ENCODE measurements at regions not wholly inside any gene's neighbourhood (a gene's known extent, or its start where the extent isn't known, plus 50 kb on each side); places are given as distances from the start of the nearest gene placed in this dataset.

DNA sequence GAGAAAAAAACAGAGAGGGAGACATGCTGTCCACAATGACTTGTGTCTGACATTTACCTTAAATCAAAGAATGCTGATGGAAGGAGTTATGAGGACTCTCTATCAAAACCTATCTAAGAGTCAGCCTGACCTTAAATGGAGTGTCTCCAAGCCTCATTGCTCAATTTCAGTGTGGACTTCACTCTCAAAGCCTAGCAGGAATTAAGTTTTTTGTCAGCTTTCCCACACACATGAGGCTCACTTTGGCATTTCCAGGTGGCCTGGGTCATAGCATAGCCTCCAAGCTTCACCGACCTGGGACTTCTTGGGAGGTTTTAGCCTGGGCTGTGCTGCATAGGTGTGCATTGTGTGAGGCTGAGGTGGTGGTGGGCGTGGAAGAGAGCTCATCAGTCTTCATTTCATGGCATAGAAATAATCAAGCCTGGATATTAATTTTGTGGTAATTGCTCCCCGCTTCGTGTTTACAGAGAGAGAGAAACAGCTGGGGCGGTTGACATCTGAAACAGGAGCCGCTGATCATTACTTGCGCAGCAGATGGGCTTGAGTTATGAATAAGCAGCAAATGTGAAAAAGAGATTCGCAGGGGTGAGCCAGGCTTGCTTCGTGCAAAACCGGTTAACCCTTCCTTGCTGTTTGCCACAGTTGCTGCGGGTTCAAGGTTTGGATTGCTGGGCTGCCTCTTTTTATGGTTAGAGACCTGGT is 647.8 kb downstream of the INHBA start:
- Histone ChIP-seq H3K27me3 (ENCODE audit: control insufficient read depth in 3 of 3, insufficient read depth in 3 of 3, low read length in 3 of 3) (no peaks in the 10 kb centered on the region), H3K9me3 (ENCODE audit: control insufficient read depth in 2 of 2, insufficient read depth in 1 of 2, low read depth in 1 of 2, low read length in 1 of 2) (peaks cover 0 to 3% of the 10 kb centered on the region in 2 donors), H3K27ac (ENCODE audit: low read depth in 1 of 3, low read length in 2 of 3) (no peak overlapping the region), H3K4me3 (ENCODE audit: low read depth in 1 of 3, low read length in 3 of 3) (no peak overlapping the region), H3K36me3 (ENCODE audit: control insufficient read depth in 3 of 3, insufficient read depth in 2 of 3, low read depth in 1 of 3, low read length in 3 of 3) (no peaks in the 10 kb centered on the region), H3K4me1 (ENCODE audit: control insufficient read depth in 3 of 3, insufficient read depth in 2 of 3, low read depth in 1 of 3, low read length in 2 of 3) (peaks cover 0 to 2% (median 0%) of the 10 kb centered on the region in 3 donors)
- FAIRE-seq, result no peak
- no peak for DNase-seq
- 72 to 86% (median 79%) methylated on average over 11 of the region's 11 CpGs for WGBS, 3 donors

DNA sequence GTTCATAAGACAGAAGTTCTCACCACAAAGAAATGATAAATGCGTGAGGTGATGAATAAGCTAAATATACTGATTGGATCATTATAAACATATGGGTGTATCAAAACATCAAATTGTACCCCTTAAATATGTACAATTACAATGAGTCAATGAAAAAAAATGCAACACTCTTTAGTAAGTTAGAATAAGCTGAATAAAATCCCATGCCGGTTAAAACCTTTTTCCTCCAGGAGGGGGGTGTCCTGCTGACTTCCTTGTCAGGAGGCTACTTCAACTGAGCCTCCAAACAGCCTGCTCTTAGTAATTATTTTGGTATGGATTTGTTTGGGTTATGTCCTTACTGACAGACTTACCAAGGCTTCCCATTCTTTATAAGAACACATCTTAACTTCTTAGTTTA is 649.1 kb downstream of the INHBA start:
- no peak for DNase-seq
- H3K9me3 ChIP-seq (ENCODE audit: control insufficient read depth in 2 of 2, insufficient read depth in 1 of 2, low read depth in 1 of 2, low read length in 1 of 2), result peaks cover 0 to 3% of the 10 kb centered on the region in 2 donors
- H3K4me1 ChIP-seq (ENCODE audit: control insufficient read depth in 3 of 3, insufficient read depth in 2 of 3, low read depth in 1 of 3, low read length in 2 of 3), result no peaks in the 10 kb centered on the region
- H3K27ac ChIP-seq (ENCODE audit: low read depth in 1 of 3, low read length in 2 of 3), result no peak overlapping the region
- no peak overlapping the region for H3K4me3 ChIP-seq (ENCODE audit: low read depth in 1 of 3, low read length in 3 of 3)
- WGBS, 3 donors, result 88 to 96% (median 94%) methylated on average over 2 of the region's 2 CpGs
- H3K27me3 ChIP-seq (ENCODE audit: control insufficient read depth in 3 of 3, insufficient read depth in 3 of 3, low read length in 3 of 3), result no peaks in the 10 kb centered on the region
- H3K36me3 ChIP-seq (ENCODE audit: control insufficient read depth in 3 of 3, insufficient read depth in 2 of 3, low read depth in 1 of 3, low read length in 3 of 3), result no peaks in the 10 kb centered on the region
- FAIRE-seq, result no peak

DNA sequence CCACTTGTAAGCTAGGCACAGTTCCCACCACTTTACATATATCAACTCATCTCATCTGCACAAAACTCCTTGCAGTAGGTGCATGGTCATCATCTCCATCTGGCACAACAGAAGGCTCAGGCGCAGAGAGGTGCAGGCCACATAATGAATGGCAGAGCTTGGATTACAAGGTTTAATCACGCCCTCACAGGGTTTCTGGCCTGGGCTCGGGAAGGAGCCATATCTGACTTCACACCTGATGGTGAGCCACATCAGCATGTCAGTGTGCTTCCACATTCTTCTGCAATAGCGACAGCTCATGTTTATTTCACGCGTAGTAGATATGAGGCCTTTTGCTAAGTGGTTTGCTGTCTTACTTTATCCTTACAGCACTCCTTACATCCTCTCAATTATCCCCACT is 650.2 kb downstream of the INHBA start:
- FAIRE-seq (no peak), DNase-seq (no peak)
- Histone ChIP-seq H3K36me3 (ENCODE audit: control insufficient read depth in 3 of 3, insufficient read depth in 2 of 3, low read depth in 1 of 3, low read length in 3 of 3) (no peaks in the 10 kb centered on the region), H3K27ac (ENCODE audit: low read depth in 1 of 3, low read length in 2 of 3) (no peak overlapping the region), H3K4me3 (ENCODE audit: low read depth in 1 of 3, low read length in 3 of 3) (no peak overlapping the region), H3K9me3 (ENCODE audit: control insufficient read depth in 2 of 2, insufficient read depth in 1 of 2, low read depth in 1 of 2, low read length in 1 of 2) (no peaks in the 10 kb centered on the region), H3K4me1 (ENCODE audit: control insufficient read depth in 3 of 3, insufficient read depth in 2 of 3, low read depth in 1 of 3, low read length in 2 of 3) (no peaks in the 10 kb centered on the region), H3K27me3 (ENCODE audit: control insufficient read depth in 3 of 3, insufficient read depth in 3 of 3, low read length in 3 of 3) (no peaks in the 10 kb centered on the region)
- WGBS, 3 donors, result 72 to 77% (median 74%) methylated on average over 6 of the region's 6 CpGs

DNA sequence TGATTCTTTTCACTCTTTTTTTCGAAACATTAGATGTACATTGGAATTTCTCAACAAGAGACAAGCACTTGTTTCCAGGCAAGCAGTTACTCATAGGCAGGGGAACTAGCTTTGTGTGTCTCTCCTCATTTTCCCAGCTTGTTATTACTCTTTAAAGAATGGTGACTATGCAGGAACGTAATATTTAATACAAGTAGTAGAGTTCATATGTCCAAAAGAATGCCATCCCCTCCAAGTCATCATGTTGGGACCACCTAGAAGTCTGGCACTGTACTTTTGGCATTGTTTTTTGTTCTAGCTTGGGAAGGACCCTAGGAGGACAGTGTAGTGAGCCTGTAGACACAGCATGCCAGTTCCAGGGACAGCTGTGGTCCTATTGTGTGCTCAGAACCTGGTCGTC is 650.7 kb downstream of the INHBA start:
- Histone ChIP-seq H3K27ac (ENCODE audit: low read depth in 1 of 3, low read length in 2 of 3) (no peak overlapping the region), H3K36me3 (ENCODE audit: control insufficient read depth in 3 of 3, insufficient read depth in 2 of 3, low read depth in 1 of 3, low read length in 3 of 3) (no peaks in the 10 kb centered on the region), H3K4me3 (ENCODE audit: low read depth in 1 of 3, low read length in 3 of 3) (no peak overlapping the region), H3K9me3 (ENCODE audit: control insufficient read depth in 2 of 2, insufficient read depth in 1 of 2, low read depth in 1 of 2, low read length in 1 of 2) (no peaks in the 10 kb centered on the region), H3K27me3 (ENCODE audit: control insufficient read depth in 3 of 3, insufficient read depth in 3 of 3, low read length in 3 of 3) (no peaks in the 10 kb centered on the region), H3K4me1 (ENCODE audit: control insufficient read depth in 3 of 3, insufficient read depth in 2 of 3, low read depth in 1 of 3, low read length in 2 of 3) (no peaks in the 10 kb centered on the region)
- 74 to 78% (median 77%) methylated on average over 3 of the region's 3 CpGs for WGBS, 3 donors
- FAIRE-seq (no peak), DNase-seq (no peak)

DNA sequence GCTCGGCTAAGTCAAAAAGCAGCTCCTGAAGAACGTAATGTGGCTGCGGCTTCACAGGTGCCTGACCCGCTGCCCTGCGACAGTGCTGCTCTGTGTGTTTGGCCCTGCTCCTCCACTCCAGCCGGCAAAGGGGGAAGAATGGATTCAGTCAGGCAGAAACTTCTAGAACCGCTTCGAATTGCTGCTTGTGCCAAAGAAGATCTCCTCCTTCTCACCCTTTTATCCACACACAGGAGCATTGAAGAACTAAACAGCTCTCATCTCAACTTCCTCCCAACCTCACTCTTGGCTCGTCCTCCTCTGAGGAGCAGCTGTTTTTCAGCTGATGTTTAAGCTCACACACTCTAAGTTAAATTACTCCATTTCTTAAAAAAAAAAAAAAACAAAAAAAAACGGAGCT is 651.4 kb downstream of the INHBA start:
- H3K9me3 ChIP-seq (ENCODE audit: control insufficient read depth in 2 of 2, insufficient read depth in 1 of 2, low read depth in 1 of 2, low read length in 1 of 2), result no peaks in the 10 kb centered on the region
- no peaks in the 10 kb centered on the region for H3K27me3 ChIP-seq (ENCODE audit: control insufficient read depth in 3 of 3, insufficient read depth in 3 of 3, low read length in 3 of 3)
- H3K4me1 ChIP-seq (ENCODE audit: control insufficient read depth in 3 of 3, insufficient read depth in 2 of 3, low read depth in 1 of 3, low read length in 2 of 3), result no peaks in the 10 kb centered on the region
- DNase-seq (no peak), FAIRE-seq (no peak)
- H3K36me3 ChIP-seq (ENCODE audit: control insufficient read depth in 3 of 3, insufficient read depth in 2 of 3, low read depth in 1 of 3, low read length in 3 of 3), result no peaks in the 10 kb centered on the region
- H3K4me3 ChIP-seq (ENCODE audit: low read depth in 1 of 3, low read length in 3 of 3), result no peak overlapping the region
- H3K27ac ChIP-seq (ENCODE audit: low read depth in 1 of 3, low read length in 2 of 3), result no peak overlapping the region
- 69 to 82% (median 82%) methylated on average over 10 of the region's 10 CpGs for WGBS, 3 donors

DNA sequence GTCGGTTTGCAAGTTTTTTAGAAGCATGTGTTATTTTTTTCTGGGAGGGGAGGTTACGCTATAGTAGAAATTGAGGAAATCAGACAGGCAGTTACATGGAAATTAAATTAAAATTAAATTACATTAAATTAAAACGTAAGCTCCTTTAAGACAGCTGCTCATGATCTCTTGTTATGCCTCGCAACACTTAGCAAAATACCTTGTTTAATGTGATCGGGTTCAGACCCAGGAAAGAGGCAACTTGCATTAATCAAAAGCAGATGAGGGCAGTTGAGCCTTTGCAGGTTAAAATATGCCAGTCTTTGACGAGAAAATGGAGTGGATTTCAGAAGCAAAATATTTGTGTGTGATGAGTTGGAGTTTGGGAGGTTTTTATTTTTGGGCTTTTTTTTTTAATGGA is 651.8 kb downstream of the INHBA start:
- no peak for FAIRE-seq
- DNase-seq, result no peak
- no peaks in the 10 kb centered on the region for H3K27me3 ChIP-seq (ENCODE audit: control insufficient read depth in 3 of 3, insufficient read depth in 3 of 3, low read length in 3 of 3)
- no peaks in the 10 kb centered on the region for H3K4me1 ChIP-seq (ENCODE audit: control insufficient read depth in 3 of 3, insufficient read depth in 2 of 3, low read depth in 1 of 3, low read length in 2 of 3)
- no peaks in the 10 kb centered on the region for H3K36me3 ChIP-seq (ENCODE audit: control insufficient read depth in 3 of 3, insufficient read depth in 2 of 3, low read depth in 1 of 3, low read length in 3 of 3)
- H3K4me3 ChIP-seq (ENCODE audit: low read depth in 1 of 3, low read length in 3 of 3), result no peak overlapping the region
- 85 to 87% (median 85%) methylated on average over 6 of the region's 6 CpGs for WGBS, 3 donors
- no peaks in the 10 kb centered on the region for H3K9me3 ChIP-seq (ENCODE audit: control insufficient read depth in 2 of 2, insufficient read depth in 1 of 2, low read depth in 1 of 2, low read length in 1 of 2)
- no peak overlapping the region for H3K27ac ChIP-seq (ENCODE audit: low read depth in 1 of 3, low read length in 2 of 3)

DNA sequence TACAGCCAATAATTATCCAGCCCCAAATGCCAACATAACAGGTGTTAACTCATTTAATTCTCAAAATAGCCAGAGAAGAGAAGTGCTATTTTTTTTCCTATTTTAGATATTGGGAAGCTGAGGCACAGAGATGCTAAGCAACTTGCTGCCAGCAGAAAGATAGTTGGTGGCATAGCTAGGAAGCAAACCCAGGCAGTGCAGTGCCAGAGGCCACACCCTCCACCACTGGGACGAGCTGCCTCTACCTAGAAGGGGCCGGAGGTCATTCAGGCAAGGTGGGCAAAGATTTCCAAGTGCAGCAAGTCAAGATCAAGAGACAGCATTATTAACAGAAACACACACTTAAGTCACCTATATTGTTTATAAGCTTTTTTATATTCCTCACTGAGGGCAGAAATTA is 654.1 kb downstream of the INHBA start:
- FAIRE-seq, result no peak
- H3K4me3 ChIP-seq (ENCODE audit: low read depth in 1 of 3, low read length in 3 of 3), result no peak overlapping the region
- no peak overlapping the region for H3K27ac ChIP-seq (ENCODE audit: low read depth in 1 of 3, low read length in 2 of 3)
- no peaks in the 10 kb centered on the region for H3K4me1 ChIP-seq (ENCODE audit: control insufficient read depth in 3 of 3, insufficient read depth in 2 of 3, low read depth in 1 of 3, low read length in 2 of 3)
- WGBS, 3 donors, result 25 to 72% (median 49%) methylated on average over 2 of the region's 2 CpGs
- no peaks in the 10 kb centered on the region for H3K9me3 ChIP-seq (ENCODE audit: control insufficient read depth in 2 of 2, insufficient read depth in 1 of 2, low read depth in 1 of 2, low read length in 1 of 2)
- no peaks in the 10 kb centered on the region for H3K36me3 ChIP-seq (ENCODE audit: control insufficient read depth in 3 of 3, insufficient read depth in 2 of 3, low read depth in 1 of 3, low read length in 3 of 3)
- no peak for DNase-seq
- no peaks in the 10 kb centered on the region for H3K27me3 ChIP-seq (ENCODE audit: control insufficient read depth in 3 of 3, insufficient read depth in 3 of 3, low read length in 3 of 3)

DNA sequence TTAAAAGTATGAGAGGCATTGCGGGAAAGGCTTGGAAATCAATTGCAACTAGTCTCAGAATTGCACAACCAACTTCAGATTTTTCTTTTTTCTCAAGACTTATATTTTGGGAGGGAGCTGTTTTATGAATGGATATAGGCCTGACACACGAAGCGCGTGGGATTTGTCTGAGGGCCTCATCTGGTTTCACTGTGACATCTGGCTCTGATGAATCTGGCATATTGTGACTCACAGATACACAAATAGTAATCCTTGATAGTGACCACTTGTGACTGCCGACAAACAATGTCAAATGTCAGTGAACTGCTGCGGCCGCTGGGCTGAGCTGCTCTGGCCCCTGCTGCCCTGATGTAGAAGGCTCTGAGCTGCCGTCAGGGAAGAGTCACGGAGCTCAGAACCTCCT is 655.1 kb downstream of the INHBA start:
- Histone ChIP-seq H3K9me3 (ENCODE audit: control insufficient read depth in 2 of 2, insufficient read depth in 1 of 2, low read depth in 1 of 2, low read length in 1 of 2) (no peaks in the 10 kb centered on the region), H3K27ac (ENCODE audit: low read depth in 1 of 3, low read length in 2 of 3) (peak overlapping the region in 1 of 3 donors; percentile 36), H3K4me1 (ENCODE audit: control insufficient read depth in 3 of 3, insufficient read depth in 2 of 3, low read depth in 1 of 3, low read length in 2 of 3) (no peaks in the 10 kb centered on the region), H3K4me3 (ENCODE audit: low read depth in 1 of 3, low read length in 3 of 3) (no peak overlapping the region), H3K36me3 (ENCODE audit: control insufficient read depth in 3 of 3, insufficient read depth in 2 of 3, low read depth in 1 of 3, low read length in 3 of 3) (no peaks in the 10 kb centered on the region), H3K27me3 (ENCODE audit: control insufficient read depth in 3 of 3, insufficient read depth in 3 of 3, low read length in 3 of 3) (no peaks in the 10 kb centered on the region)
- 69 to 92% (median 86%) methylated on average over 9 of the region's 9 CpGs for WGBS, 3 donors
- no peak for FAIRE-seq
- no peak for DNase-seq

DNA sequence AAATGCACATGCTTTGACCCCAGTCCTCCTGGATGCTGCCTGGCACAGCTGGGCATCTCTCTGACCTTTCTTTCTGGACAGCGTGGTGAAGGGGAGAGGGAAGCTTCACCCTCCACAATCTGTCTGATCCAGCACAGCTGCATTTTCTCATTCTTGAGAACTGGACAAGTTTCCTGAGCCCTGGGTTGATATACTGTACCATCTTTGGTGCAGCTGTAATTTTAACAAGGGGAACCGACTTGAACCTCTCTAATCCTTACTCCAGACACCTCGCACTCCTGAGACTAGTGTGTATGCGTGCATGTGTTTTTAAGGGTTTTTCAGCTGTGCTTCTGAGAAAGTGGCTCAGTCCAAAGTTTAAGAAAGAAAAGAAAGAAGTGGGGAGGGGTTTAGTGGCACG is 655.7 kb downstream of the INHBA start:
- no peak overlapping the region for H3K27ac ChIP-seq (ENCODE audit: low read depth in 1 of 3, low read length in 2 of 3)
- H3K27me3 ChIP-seq (ENCODE audit: control insufficient read depth in 3 of 3, insufficient read depth in 3 of 3, low read length in 3 of 3), result no peaks in the 10 kb centered on the region

More for the DNA sequence above, 655.7 kb downstream of the INHBA start:
- H3K36me3 ChIP-seq (ENCODE audit: control insufficient read depth in 3 of 3, insufficient read depth in 2 of 3, low read depth in 1 of 3, low read length in 3 of 3), result no peaks in the 10 kb centered on the region
- H3K4me3 ChIP-seq (ENCODE audit: low read depth in 1 of 3, low read length in 3 of 3), result no peak overlapping the region
- H3K9me3 ChIP-seq (ENCODE audit: control insufficient read depth in 2 of 2, insufficient read depth in 1 of 2, low read depth in 1 of 2, low read length in 1 of 2), result no peaks in the 10 kb centered on the region
- H3K4me1 ChIP-seq (ENCODE audit: control insufficient read depth in 3 of 3, insufficient read depth in 2 of 3, low read depth in 1 of 3, low read length in 2 of 3), result no peaks in the 10 kb centered on the region
- 68 to 79% (median 75%) methylated on average over 5 of the region's 5 CpGs for WGBS, 3 donors
- DNase-seq, result no peak
- no peak for FAIRE-seq
